IPS-18c (cell line): ENCODE measurements at regions not wholly inside any gene's neighbourhood (a gene's known extent, or its start where the extent isn't known, plus 50 kb on each side); places are given as distances from the start of the nearest gene placed in this dataset.
"Not testable (repeated sequence)": the region's sequence is repeated elsewhere in the genome, so short reads cannot be mapped to it uniquely, and the experiment has no call there.

ENCODE experiments used
- H3K4me3 ChIP-seq: 2 replicates; pipeline ENCODE4 v1.7.0; 2013; ENCODE audit warnings: low read depth, mild to moderate bottlenecking, low read length, moderate library complexity; ENCODE audit not compliant: insufficient read depth
- H3K9me3 ChIP-seq: one replicate; pipeline ENCODE4 v1.6.1; 2013; ENCODE audit warnings: mild to moderate bottlenecking, low read length, moderate library complexity; ENCODE audit not compliant: control insufficient read depth, insufficient read depth

DNA sequence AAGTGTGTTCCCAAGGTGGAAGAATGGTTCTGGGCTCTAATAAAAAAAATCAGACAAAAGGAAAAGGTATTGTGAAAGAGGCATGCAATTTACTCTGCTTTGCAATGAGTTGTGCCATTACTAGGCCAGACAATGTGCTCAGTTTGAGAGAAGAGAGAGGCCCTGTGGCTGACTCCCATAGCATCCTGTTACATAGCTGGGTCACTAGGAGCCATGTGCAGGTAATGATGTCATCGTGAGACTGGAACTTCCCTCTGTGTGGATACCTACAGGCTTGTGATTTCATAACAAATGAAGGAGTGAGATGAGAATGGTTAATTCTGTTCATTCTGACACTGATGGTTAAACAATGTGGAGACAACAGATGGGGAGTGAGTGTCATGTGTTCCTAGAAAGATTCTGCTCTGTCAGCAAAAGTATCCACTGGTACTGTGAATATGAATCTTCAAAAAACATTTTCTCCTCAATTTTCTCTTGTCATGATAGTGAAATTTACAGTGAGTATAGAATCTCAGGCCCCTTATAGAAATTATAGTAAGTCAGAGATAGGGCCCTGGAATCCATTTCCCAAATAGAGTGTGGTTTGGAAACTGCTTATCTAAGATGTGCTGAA lies 648.7 kb upstream of the DPPA4 start:
- Histone ChIP-seq H3K9me3 (no peaks in the 10 kb centered on the region), H3K4me3 (no peak overlapping the region)

DNA sequence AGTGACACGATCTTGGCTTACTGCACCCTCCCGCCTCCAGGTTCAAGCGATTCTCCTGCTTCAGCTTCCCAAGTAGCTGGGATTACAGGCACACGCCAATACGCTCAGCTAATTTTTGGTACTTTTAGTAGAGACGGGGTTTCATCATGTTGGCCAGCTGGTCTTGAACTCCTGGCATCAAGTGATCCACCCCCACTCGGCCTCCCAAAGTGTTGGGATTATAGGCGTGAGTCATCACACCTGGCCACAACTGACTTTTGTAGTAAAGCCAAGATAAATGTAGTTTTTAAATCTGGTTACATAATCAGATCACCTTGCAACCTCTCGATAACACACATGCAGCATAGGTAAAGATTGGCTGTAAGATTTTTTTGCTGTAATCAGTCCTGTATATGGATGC lies 657.5 kb upstream of the DPPA4 start:
- Histone ChIP-seq H3K4me3 (no peak overlapping the region), H3K9me3 (no peaks in the 10 kb centered on the region)

DNA sequence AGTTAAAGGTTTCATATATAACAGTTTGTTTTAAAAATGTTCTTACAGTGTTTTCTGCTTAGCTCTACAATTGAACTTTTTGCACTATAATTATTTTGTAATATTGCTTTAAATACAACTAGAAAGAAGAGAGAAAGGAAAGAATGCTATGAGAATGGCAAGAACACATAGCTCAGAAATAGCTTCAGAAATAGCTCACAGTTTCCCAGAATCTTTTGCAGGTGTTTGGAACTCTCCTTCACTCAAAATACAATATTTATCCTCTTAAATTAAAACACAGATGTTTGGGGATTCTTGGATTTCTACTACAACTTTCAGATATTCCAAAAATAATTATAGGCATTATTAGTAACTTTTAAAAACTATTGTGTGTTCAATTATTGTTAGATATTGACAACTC lies 658.0 kb upstream of the DPPA4 start:
- H3K4me3 ChIP-seq, result no peak overlapping the region

GRCh38 chr3:110001905-110002304 lies 664.6 kb upstream of the DPPA4 start:
- H3K4me3 ChIP-seq, H3K9me3 ChIP-seq: not testable (repeated sequence)

More for the DNA sequence above, 658.0 kb upstream of the DPPA4 start:
- no peaks in the 10 kb centered on the region for H3K9me3 ChIP-seq

- no peak overlapping the region for H3K4me3 ChIP-seq
These were observed 669.6 kb upstream of the DPPA4 start for GRCh38 chr3:110006913-110007312.

DNA sequence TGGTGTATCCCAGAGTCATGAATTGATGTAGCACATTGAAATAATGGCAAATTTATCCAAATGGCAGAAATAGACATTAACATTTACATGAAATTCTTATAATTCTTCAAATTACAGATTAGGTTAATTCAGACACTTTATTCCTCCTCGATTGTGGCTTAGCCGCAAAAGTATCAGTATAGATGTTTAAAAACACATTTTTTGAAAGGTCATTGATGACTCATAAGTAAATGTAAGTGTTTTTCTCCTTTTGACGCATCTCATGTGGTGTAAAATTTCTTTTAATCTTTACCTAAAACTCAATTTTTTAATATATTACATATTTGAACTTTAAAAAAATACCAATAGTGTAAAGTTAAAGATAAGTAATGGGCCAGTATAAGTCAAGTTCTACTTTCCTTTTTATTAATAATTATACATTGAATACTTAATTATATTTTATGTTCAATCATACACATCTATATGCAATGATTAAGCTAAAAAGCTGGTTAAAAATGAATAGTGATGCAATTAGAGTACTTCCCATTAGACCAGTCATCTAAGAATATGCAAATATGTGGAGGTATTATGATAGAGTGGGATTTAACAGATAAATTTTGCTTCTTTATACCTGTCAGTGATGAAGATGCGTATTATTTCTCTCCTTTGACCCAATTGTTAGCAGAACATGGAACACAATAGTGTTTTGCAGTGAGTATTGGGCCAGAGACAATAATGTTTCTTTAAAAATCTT lies 678.1 kb upstream of the DPPA4 start:
- no peaks in the 10 kb centered on the region for H3K9me3 ChIP-seq
- H3K4me3 ChIP-seq, result no peak overlapping the region

More at GRCh38 chr3:110006913-110007312, 669.6 kb upstream of the DPPA4 start:
- H3K9me3 ChIP-seq, result no peaks in the 10 kb centered on the region

- no peaks in the 10 kb centered on the region for H3K9me3 ChIP-seq
- no peak overlapping the region for H3K4me3 ChIP-seq
These were observed 679.0 kb upstream of the DPPA4 start for GRCh38 chr3:110016235-110016815.

DNA sequence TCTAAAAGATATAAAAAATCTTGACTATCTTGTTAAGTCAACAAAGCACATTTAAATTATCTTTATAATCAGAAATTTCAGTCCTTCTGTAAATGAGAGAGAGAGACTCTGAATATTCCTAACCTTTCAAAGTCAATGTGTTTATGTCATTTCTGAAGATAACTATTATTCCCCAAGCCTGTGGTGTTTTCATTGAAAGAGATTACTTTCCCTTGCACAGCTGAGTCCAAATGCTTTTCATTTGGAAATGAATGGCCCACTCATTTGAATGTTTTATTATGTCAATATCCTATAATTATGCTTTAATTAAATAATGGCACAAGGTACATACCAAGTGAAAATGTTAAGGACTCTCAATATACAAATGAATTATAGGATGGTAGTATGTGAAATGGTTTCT lies 680.0 kb upstream of the DPPA4 start:
- Histone ChIP-seq H3K9me3 (no peaks in the 10 kb centered on the region), H3K4me3 (no peak overlapping the region)

DNA sequence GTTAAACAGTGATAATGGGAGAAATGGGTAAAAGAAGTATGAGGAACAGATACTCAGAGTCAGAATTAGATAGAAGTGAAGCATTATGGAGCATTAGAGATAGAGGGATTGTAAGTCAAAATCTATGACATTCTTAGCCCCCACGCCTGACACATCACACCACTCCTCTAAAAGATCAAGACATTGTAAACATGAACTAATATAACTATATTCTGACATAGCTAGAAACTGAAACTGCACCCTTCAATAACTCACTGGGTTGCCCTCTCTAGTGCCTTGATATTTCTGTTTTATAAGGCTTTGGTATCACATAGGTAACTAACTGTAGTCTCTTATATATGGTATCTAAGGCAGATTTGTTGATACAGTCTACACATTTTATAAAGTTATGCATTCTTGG lies 684.3 kb upstream of the DPPA4 start:
- Histone ChIP-seq H3K9me3 (no peaks in the 10 kb centered on the region), H3K4me3 (no peak overlapping the region)

- not testable (repeated sequence) for H3K9me3 ChIP-seq, H3K4me3 ChIP-seq
These were observed 685.7 kb upstream of the DPPA4 start for GRCh38 chr3:110023022-110023421.

DNA sequence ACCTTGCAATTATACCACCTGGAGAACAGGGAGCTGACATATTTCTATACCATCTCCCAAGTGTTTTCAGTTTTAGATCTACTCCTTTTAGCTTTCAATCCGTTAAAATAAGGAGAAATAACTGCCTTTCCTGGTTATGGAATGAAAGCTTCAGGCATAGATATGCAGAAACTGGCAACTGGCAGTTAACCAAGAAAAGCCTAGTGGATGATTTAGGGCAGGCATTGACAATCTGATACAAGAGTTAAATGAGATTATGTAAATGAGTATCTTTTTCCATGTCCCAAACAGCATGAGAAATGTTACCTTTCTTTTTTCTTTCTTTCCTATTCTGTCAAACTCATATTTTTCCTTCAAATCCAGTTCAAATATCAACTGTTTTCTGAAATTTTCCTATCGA lies 689.1 kb upstream of the DPPA4 start:
- Histone ChIP-seq H3K4me3 (no peak overlapping the region), H3K9me3 (no peaks in the 10 kb centered on the region)

DNA sequence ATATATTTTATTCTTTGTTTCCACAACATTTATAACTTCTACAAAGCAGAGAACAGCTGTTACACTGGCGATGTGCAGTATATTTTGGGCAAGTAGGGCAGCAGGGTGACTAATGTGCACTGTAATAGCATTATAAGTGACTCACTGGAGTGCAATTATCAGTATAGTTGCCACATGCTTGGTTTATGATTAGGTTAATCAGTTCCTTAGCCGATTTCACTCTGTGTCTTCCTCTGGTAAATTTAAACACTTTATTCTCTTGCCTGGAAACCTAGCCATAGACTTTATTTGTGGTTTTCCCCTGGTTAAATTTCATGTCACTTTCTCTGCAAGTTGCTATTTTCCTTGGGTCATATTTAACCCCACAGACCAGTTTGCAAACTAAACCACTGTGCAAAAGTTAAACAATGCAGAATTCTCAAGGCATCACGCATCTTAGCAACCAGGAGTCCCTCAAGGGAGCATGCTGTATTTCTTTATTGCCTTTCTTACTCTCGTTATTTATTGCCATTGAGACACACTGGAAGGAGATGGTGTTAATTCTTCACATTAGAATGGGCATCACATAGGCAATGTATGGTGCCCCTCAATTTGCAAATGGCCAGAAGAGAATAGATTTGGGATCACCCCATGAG lies 690.2 kb upstream of the DPPA4 start:
- no peak overlapping the region for H3K4me3 ChIP-seq
- H3K9me3 ChIP-seq, result no peaks in the 10 kb centered on the region

GRCh38 chr3:110031975-110032374 lies 694.6 kb upstream of the DPPA4 start:
- no peak overlapping the region for H3K4me3 ChIP-seq
- H3K9me3 ChIP-seq, result no peaks in the 10 kb centered on the region

DNA sequence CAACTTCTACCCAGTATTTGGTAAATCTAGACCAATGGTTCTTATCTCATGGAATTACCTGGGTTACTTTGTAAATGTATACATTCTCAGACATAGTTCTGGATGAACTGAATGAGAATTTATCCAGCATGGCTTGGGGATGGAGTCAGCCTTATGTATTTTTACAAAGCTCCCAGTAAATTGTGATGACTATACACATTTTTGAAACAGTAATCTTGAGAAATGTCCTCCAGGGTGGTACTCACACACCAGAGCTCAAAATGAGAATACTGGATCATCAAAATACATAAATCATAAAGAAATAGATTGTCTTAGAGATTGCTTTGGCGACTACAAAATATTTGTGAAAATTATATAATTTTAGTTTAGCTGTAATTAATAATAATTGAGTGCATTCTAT lies 722.1 kb upstream of the DPPA4 start:
- no peaks in the 10 kb centered on the region for H3K9me3 ChIP-seq
- H3K4me3 ChIP-seq, result no peak overlapping the region

DNA sequence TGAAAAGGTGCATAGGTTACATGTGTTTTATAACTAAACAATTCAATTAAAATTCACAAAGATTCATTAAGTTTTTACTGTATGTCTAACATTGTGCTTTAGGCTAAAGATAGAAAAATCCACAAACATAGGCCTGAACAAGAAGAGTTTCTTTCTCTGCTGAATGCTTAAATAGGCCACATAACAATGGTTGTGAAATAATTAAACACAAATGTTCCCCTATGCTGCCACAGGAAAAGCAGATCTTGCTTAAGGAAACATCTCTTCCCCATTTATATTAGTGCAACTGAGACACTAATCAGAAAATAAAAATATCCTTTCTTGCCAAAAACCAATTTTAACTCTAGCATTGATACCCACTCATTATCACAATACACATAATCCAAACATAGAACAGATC lies 725.4 kb upstream of the DPPA4 start:
- no peaks in the 10 kb centered on the region for H3K9me3 ChIP-seq
- no peak overlapping the region for H3K4me3 ChIP-seq

DNA sequence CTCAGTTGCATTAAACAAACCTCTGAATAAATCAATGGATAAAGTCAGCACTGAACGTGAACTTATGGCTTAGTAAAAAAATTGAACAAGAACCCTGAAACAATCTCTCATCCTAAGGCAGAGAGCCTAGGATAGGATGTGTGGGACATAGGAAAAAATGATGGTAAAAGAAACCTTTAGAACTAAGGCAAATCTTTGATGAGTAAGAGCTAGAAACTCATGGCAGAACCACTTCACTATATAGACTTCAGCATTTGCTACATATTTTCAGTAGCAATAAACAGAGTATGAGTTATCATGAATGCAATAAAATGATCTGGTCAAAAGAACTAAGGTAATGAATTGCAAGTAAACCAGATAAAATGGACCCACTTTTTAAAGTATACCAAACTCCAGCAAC lies 725.8 kb upstream of the DPPA4 start:
- Histone ChIP-seq H3K4me3 (no peak overlapping the region), H3K9me3 (no peaks in the 10 kb centered on the region)

DNA sequence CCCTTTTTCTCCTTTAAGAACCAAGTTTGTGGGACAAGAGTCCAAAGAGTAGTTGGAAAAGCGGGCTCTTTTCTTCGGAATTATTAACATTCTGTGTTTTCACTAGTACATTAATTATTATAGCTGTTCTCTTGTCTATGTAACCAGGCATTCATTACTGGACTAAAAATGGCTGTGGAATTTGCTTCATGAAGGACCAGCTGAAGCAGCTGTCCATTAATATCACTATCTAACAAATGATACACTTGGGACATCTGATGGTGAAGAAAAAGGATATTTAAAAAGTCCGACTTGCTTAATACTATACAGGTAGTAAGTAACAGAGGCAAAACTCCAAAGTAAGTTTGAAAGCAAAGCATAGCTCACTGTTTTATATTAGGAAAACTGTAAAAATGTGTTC lies 728.9 kb upstream of the DPPA4 start:
- no peaks in the 10 kb centered on the region for H3K9me3 ChIP-seq
- H3K4me3 ChIP-seq, result no peak overlapping the region

DNA sequence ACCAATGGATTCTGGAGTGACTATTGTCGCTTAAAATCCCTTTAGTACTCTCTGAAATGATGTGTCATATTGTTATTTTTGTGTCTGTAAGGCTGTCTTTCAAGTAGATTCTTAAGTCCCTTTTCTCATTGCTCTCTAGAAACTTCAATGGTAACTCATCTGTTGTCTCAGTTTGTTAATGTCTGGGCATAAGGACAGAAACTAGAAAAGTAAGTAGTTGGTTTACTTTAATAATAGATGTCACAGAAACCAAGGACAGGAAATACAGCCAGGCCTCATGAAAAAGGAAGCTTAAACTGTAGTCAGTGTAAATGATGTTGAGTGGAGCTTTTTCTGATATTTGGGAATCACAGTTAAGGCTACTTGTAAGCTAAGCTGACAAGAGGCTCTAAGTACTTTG lies 730.2 kb upstream of the DPPA4 start:
- peaks cover 3% of the 10 kb centered on the region for H3K9me3 ChIP-seq
- H3K4me3 ChIP-seq, result no peak overlapping the region
